ENCODE measurements at regions not wholly inside any gene's neighbourhood (a gene's known extent, or its start where the extent isn't known, plus 50 kb on each side); places are given as distances from the start of the nearest gene placed in this dataset.

GRCh38 chr10:36194276-36194675 lies 552.2 kb upstream of the FZD8 start:
- DNase-seq = no peak

GRCh38 chr10:36191009-36191408 lies 548.9 kb upstream of the FZD8 start:
- DNase-seq = no peak

- peak; percentile 42 to 45 for DNase-seq
Observed at GRCh38 chr10:36188461-36188860, 546.4 kb upstream of the FZD8 start.

- DNase-seq = peak; percentile 53 to 61
Observed at GRCh38 chr10:36188080-36188453, 546.0 kb upstream of the FZD8 start.

DNA sequence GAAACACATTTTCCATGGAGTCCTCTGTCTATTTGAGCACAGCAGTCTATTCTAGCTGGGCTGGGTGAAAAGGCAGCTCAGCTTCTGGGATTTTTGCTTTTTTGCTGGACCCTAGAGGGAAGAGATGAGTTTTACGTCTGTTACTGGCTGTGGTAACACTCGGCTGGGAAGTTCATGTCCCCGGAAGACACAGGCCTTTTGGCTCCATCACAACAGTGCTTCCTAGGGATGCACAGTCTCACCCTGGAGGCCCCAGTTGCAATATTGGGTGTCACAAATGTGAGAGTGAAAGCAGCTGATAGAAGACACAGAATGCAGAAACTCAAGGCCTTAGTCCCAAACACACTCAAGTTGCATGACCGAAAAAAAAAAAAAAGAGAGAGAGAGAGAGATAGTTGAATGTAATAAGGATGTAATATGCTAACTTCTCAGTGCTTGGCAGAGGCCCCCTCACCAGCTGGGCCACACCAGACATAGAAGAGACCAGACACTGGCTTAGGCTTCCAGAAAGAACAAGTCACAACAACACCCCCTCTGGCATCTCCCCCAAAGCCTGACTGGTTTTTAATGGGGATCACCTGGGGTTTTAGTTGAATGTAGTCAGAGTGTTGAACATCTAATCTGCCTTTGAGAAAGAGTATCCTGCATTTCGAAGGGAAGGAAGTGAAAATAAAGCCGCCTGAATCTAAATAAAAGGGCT lies 545.4 kb upstream of the FZD8 start:
- DNase-seq = peak in 1 of 2 experiments; percentile 42

DNA sequence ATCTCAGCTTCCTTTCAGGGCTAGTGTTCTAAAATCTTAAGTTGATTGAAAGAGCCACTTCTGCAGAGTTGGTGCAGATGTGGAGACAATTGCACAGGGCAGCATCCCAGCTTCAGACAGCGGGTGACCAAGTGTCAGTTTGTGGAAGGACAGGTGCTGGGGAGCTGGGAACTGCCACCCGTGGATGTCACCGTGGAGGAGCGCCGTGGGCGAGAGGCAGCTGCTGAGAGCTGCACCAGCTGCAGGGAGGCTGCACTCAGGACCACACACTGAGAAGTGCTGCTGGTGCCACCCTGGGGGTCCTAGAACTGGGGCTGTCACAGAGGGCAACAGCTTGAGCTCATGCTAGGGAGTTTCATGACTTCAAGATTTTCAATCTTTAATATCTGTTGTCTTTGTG lies 543.0 kb upstream of the FZD8 start:
- no peak for DNase-seq

DNA sequence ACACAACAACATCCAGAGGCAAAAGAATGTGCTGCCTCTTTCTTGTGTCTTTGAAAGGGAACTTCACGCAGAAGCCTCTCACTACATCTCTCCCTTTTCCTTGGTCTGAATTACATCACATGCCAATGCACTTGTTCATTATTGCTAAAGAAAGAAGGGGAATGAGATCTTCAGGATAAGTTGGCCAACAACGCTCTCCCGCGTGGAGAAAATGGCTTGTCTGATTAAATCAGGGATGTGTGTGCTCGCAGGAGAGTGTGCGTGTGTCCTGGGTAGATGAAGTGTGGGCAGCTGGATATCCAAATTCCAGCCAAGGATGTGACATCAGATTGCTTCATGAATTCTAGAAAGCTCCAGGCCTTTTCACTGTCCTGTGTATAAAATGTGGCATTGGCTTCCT lies 541.6 kb upstream of the FZD8 start:
- no peak for DNase-seq

DNA sequence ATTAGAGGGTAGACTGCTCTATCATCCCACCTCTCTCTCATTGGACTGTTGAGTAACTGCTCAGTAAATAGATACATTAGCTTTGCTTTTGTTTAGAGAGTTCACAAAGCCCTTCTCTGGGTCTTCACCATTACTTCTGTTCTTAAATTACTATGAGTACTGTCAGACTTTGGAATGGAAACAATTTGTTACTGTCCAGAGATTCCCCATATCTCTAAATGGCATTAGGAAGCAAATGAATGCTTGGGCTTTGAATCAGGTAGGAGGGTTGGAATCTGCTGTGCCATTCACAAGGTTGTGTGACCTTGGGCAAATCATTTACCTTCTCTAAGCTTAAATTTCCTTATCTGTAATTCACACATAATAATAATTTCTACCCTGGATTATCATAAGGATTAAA lies 541.0 kb upstream of the FZD8 start:
- no peak for DNase-seq

GRCh38 chr10:36182606-36183005 lies 540.5 kb upstream of the FZD8 start:
- no peak for DNase-seq

DNA sequence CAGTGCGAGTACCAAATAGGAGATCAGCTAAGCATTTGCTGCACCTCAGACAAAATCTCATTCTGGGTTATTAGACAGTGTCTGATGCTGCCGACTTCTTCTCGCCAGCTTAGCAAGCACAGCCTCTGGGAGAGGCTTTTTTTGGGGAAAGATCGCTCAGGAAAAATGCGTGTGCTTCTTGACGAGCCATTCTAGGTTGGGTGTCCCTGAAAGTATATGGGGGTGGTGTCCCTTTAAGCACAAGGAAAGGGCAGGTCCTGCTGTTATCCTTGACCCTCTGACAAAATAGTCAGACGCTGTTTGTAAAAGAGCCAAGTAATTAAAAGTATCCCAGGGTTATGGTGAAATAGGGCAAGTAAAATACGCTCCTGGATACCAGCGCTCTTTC lies 540.1 kb upstream of the FZD8 start:
- DNase-seq = no peak

- peak in 1 of 2 experiments; percentile 4 for DNase-seq
Observed at GRCh38 chr10:36181426-36182178, 539.5 kb upstream of the FZD8 start.

- no peak for DNase-seq
Observed at GRCh38 chr10:36178616-36179015, 536.5 kb upstream of the FZD8 start.

DNA sequence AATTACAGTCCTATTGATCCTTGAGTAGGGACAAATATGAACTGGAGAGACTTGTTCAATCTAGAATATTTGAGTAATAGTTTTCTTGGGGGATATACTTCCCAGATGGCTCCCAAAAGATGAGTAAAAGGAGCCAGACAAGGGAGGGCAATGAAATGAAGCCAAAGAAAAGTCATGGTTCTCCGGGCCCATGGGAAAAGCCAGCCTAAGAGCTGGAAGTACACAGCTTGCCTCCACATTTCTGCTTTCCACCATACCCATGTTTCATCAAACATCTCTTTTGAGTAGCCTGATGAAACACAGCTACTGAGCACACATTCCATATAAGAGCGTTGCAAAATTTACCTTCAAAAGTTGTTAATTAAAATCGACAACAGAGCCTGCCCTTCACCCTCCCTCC lies 535.0 kb upstream of the FZD8 start:
- DNase-seq = no peak

- peak in 1 of 2 experiments; percentile 11 for DNase-seq
Observed at GRCh38 chr10:36175954-36176353, 533.9 kb upstream of the FZD8 start.

- no peak for DNase-seq
Observed at GRCh38 chr10:36173364-36173763, 531.3 kb upstream of the FZD8 start.

DNA sequence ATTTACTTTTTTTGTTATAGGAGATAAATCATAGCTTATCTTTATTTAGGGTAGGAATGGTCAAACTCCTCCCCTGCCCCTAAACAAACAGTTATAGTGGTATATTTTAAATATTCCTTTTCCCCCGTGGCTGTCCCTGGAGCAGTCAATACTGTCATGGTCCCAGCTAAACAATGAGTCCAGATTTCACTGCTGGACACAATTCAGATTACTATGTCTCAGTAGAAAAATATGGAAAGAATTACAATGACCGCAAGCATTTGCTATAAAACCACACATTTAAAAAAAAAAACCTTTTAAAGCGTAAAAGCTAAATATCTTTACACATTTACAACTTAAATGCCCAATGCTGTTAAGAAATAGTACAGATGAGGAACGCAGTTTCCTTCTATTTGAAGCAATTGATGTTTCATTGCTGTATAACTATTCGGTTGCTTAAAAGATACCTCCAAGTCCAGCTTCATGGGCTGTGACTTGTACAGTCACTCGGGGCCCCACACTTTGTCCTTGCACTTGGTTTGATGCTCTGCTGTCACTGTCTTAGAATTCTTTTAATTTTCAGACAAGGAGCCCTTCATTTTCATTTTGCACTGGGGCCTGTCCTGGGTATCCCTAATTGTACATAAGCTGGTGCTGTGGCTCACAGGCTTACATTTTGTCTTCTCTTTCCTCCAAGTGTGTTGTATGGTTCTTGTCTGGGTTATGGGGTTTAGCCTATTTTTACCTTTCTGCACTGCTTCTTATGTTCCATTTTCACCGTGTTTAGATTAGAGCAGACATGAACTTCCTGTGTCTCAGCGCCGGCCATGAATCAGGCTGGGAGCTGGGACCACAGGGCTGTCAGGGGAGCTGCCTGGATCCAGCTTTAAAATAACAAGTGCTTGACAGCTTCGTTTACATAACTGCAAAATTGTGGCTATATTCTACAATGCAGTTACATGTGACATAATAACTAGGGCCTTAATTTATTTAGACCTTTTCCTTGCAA lies 530.2 kb upstream of the FZD8 start:
- no peak for DNase-seq

GRCh38 chr10:36171556-36171952 lies 529.5 kb upstream of the FZD8 start:
- no peak for DNase-seq

DNA sequence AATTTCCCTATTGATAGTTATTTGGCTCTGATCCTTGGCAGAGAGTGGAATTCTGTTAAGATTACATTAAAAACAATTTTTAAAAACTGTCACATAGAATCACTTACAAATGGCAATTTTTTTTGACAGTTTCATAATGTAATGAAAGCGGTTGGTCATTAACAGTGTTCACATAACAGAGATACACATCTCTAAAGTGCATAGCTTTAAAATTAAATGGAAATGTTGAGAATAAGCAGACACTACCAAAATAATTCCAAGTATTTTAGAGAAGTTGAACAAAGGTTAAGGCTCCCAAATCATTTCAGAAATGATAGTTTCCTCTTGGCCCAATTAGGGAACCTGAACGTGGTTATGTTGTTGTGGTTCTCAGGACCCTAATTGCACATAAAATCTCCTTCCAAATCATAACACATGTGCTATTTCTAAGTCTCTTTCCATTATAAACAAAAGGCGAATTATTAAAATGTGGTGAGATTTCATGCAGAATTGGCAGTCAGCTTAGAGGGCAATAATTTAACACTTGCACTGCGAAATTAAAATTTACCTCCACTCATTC lies 528.9 kb upstream of the FZD8 start:
- DNase-seq = no peak

GRCh38 chr10:36170142-36170719 lies 528.1 kb upstream of the FZD8 start:
- no peak for DNase-seq

GRCh38 chr10:36168777-36169176 lies 526.7 kb upstream of the FZD8 start:
- DNase-seq = no peak

DNA sequence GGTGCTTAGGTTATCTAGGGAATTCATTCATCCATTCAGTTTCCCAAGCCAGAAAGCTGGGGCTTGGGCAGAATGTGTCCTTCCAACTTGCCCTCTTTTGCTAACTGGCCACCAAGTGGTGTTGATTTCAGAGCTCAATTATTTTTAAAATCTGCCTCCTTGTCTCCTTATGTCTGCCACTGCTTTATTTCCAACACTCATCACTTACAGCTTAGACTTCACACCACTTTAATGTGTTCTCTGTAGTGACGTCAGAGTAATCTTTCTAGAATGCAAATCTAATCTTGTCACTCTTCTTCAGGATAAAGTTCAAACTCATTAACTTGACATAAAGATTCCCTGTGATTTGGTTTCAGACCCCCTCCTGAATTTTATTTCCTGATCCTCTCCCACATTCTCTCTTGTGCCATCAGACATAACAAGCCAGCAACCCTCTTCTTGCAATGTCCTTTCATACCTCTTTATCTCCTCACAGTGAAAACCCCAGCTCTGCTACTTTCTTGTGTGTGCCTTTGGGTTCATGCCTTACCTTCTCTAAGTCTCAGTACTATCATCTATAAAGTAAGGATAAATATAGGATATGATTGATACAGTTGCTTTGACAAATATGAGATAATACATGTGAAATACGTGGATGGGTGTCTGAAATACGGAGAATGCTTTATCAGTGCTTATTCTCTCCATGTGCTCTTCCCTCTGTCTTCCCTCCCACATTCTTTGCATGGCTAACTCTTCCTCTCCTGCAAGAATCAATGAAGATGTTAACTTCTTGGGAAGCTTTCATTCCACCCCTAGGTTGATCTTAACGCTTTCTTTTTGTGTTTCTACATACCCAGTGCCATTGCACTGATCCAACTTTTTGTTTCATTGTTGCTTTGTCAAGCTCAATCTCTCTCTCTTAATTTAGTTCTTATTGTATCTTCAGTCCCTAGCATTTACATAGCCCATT lies 522.7 kb upstream of the FZD8 start:
- no peak for DNase-seq
